HepG2 (cell line): ENCODE measurements at regions not wholly inside any gene's neighbourhood (a gene's known extent, or its start where the extent isn't known, plus 50 kb on each side); places are given as distances from the start of the nearest gene placed in this dataset.

ENCODE experiments used
- EZH2 ChIP-seq: conservative IDR thresholded peaks from 2 replicates; pipeline ENCODE4 v1.6.1; 2012; ENCODE audit warnings: mild to moderate bottlenecking, low read depth, low read length, moderate library complexity
- RFX5 ChIP-seq: IDR thresholded peaks from 2 replicates; pipeline ENCODE4 v1.6.1; 2011; ENCODE audit warnings: low read depth, low read length, improper control_type of control experiment
- U2AF1 ChIP-seq: fragments of 200-400 bp; formaldehyde crosslinking; optimal IDR thresholded peaks from 2 replicates; pipeline ENCODE3; 2017; ENCODE audit warnings: mild to moderate bottlenecking, low read depth, low read length
- TF ChIP-seq, protein P1 (sequence below): IDR thresholded peaks from 2 replicates; pipeline ENCODE4 v1.6.1; 2018; ENCODE audit warnings: missing genetic modification reagents, mild to moderate bottlenecking, missing compliant biosample characterization

GRCh38 chr3:68428495-68428894, 503.9 kb downstream of the TAFA4 start:
- TF ChIP-seq, protein P1, sequence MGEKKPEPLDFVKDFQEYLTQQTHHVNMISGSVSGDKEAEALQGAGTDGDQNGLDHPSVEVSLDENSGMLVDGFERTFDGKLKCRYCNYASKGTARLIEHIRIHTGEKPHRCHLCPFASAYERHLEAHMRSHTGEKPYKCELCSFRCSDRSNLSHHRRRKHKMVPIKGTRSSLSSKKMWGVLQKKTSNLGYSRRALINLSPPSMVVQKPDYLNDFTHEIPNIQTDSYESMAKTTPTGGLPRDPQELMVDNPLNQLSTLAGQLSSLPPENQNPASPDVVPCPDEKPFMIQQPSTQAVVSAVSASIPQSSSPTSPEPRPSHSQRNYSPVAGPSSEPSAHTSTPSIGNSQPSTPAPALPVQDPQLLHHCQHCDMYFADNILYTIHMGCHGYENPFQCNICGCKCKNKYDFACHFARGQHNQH (CRISPR knock-in tag), result no peak
- TF ChIP-seq U2AF1 (no peak), RFX5 (no peak), EZH2 (no peak)
